Esophagus squamous epithelium (tissue), 5 donors: ENCODE measurements at regions not wholly inside any gene's neighbourhood (a gene's known extent, or its start where the extent isn't known, plus 50 kb on each side); places are given as distances from the start of the nearest gene placed in this dataset.

ENCODE experiments used
- DNase-seq: peaks from one replicate; lab custom pipeline; 2025; lab: John Stamatoyannopoulos, UW
- H3K27ac ChIP-seq, 4 donors: fragments of 200-600 bp; sonication (generic); one replicate each; pipeline ENCODE4 v1.5.1; 2016 to 2019; ENCODE audit warnings: mild to moderate bottlenecking in 1 of 4
- H3K27me3 ChIP-seq, 4 donors: fragments of 200-600 bp; sonication (generic); 1 replicate in 3 of 4; 2 replicates in 1 of 4; pipeline versions ENCODE4 v1.5.1 to v1.6.0; 2017 to 2021; ENCODE audit warnings: antibody characterized with exemption in 1 of 4
- H3K36me3 ChIP-seq, 3 donors: fragments of 200-600 bp; sonication (generic); one replicate each; pipeline ENCODE4 v1.5.1; 2016 to 2019
- H3K4me1 ChIP-seq, 3 donors: fragments of 200-600 bp; sonication (generic); one replicate each; pipeline ENCODE4 v1.5.1; 2017 to 2019
- H3K4me3 ChIP-seq, 4 donors: fragments of 200-600 bp; sonication (generic); 1 replicate in 3 of 4; 2 replicates in 1 of 4; pipeline ENCODE4 v1.5.1; 2016 to 2019; ENCODE audit warnings: mild to moderate bottlenecking in 2 of 4, moderate library complexity in 1 of 4
- H3K9me3 ChIP-seq, 3 donors: fragments of 200-600 bp; sonication (generic); one replicate each; pipeline ENCODE4 v1.5.1; 2016 to 2019
- CTCF ChIP-seq, 6 experiments: fragments of 450-650 bp in 4 of 6; fragments of 200-600 bp in 2 of 6; sonication (generic) in 2 of 6; IDR thresholded peaks; one replicate each; pipeline ENCODE4 v1.5.1; 2016 to 2019; ENCODE audit warnings: antibody characterized with exemption in 6 of 6, mild to moderate bottlenecking in 4 of 6, moderate library complexity in 4 of 6
- POLR2A ChIP-seq, 4 donors: fragments of 450-650 bp; IDR thresholded peaks; one replicate each; pipeline ENCODE4 v1.6.1; 2017; ENCODE audit warnings: antibody characterized with exemption in 4 of 4, mild to moderate bottlenecking in 4 of 4, moderate library complexity in 3 of 4
- WGBS, 2 donors: methylation state at CpG; one replicate each; pipeline ENCODE4 v1.1.5; 2018; 5-methylcytosine and 5-hydroxymethylcytosine counted together
- intact Hi-C: fragments of 100-400 bp; cut with DNase I; formaldehyde crosslinking; loops from one replicate; pipeline ENCODE4 v1.15.0; 2022
- donor health status: DM: yes; HTN: yes; CAD: no.

GRCh38 chr1:2929335-2929734 lies 91.9 kb upstream of the ACTRT2 start:
- Histone ChIP-seq H3K4me3 (no peak overlapping the region), H3K27ac (no peak overlapping the region), H3K36me3 (no peaks in the 10 kb centered on the region), H3K27me3 (peaks cover 0 to 94% (median 0%) of the 10 kb centered on the region in 4 donors), H3K4me1 (no peaks in the 10 kb centered on the region), H3K9me3 (no peaks in the 10 kb centered on the region)
- intact Hi-C loops = no loop called here
- 70 to 71% methylated on average over 5 of the region's 5 CpGs for WGBS, 2 donors
- TF ChIP-seq CTCF (IDR thresholded peaks at IDR 0.05) = no peak
- no peak for TF ChIP-seq POLR2A (IDR thresholded peaks at IDR 0.05)
- DNase-seq = no peak

GRCh38 chr1:2930016-2930815 lies 91.1 kb upstream of the ACTRT2 start:
- Histone ChIP-seq H3K27me3 (peaks cover 0 to 94% (median 0%) of the 10 kb centered on the region in 4 donors), H3K4me1 (no peaks in the 10 kb centered on the region), H3K9me3 (no peaks in the 10 kb centered on the region), H3K27ac (no peak overlapping the region), H3K4me3 (no peak overlapping the region), H3K36me3 (no peaks in the 10 kb centered on the region)
- intact Hi-C loops = no loop called here
- no peak for DNase-seq
- TF ChIP-seq CTCF (IDR thresholded peaks at IDR 0.05) = no peak
- no peak for TF ChIP-seq POLR2A (IDR thresholded peaks at IDR 0.05)
- 81 to 83% methylated on average over 25 to 28 of the region's 41 CpGs for WGBS, 2 donors

- H3K4me1 ChIP-seq = no peaks in the 10 kb centered on the region
- DNase-seq = no peak
- no peak for TF ChIP-seq CTCF (IDR thresholded peaks at IDR 0.05)
- TF ChIP-seq POLR2A (IDR thresholded peaks at IDR 0.05) = no peak
- peaks cover 0 to 91% (median 0%) of the 10 kb centered on the region in 4 donors for H3K27me3 ChIP-seq
- H3K4me3 ChIP-seq = no peak overlapping the region
- H3K36me3 ChIP-seq = no peaks in the 10 kb centered on the region
- 67 to 82% methylated on average over 9 to 10 of the region's 36 CpGs for WGBS, 2 donors
- no peaks in the 10 kb centered on the region for H3K9me3 ChIP-seq
- no peak overlapping the region for H3K27ac ChIP-seq
- intact Hi-C loops = no loop called here
Observed at GRCh38 chr1:2930913-2931723, 90.1 kb upstream of the ACTRT2 start.

GRCh38 chr1:2931724-2932401 lies 89.4 kb upstream of the ACTRT2 start:
- Histone ChIP-seq H3K27me3 (peaks cover 0 to 84% (median 0%) of the 10 kb centered on the region in 4 donors), H3K4me1 (no peaks in the 10 kb centered on the region), H3K9me3 (no peaks in the 10 kb centered on the region), H3K27ac (no peak overlapping the region), H3K36me3 (no peaks in the 10 kb centered on the region), H3K4me3 (no peak overlapping the region)
- TF ChIP-seq CTCF (IDR thresholded peaks at IDR 0.05) (no peak), POLR2A (IDR thresholded peaks at IDR 0.05) (no peak)
- WGBS, 2 donors = 75% methylated on average over 10 to 12 of the region's 18 CpGs
- intact Hi-C loops = no loop called here
- no peak for DNase-seq
